Activated T-helper 1 cell treated with anti-CD3 and anti-CD28 coated beads, Interleukin-2, amount 50 U/mL, for 16 hours (primary cell): ENCODE measurements at regions not wholly inside any gene's neighbourhood (a gene's known extent, or its start where the extent isn't known, plus 50 kb on each side); places are given as distances from the start of the nearest gene placed in this dataset.

Experiments
- DNase-seq, 2 donors: peaks; one replicate each; pipeline ENCODE4 v3.0.0-alpha.2; 2020; ENCODE audit warnings: low read depth in 1 of 2, low spot score in 1 of 2

DNA sequence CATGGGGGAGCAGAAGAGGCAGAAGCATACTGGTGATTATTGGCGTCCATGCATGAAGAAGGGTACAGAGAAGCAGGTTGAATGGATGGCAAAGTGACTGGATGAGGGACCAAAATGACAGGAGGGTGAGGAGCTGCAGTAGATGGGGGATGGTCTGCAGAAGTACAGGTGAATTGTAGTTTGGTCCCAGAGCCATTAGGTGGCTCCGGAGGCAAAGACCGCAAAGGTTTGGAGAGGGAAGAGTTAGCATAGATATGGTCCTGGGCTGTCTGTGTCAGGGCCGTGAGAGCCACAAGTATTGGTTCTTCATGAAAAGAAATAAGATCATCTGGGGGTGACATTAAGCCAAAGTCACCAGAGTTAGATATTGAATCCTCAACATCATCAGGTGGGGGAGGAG, 59.0 kb upstream of the ZNF726 start:
- DNase-seq, result no peak

DNA sequence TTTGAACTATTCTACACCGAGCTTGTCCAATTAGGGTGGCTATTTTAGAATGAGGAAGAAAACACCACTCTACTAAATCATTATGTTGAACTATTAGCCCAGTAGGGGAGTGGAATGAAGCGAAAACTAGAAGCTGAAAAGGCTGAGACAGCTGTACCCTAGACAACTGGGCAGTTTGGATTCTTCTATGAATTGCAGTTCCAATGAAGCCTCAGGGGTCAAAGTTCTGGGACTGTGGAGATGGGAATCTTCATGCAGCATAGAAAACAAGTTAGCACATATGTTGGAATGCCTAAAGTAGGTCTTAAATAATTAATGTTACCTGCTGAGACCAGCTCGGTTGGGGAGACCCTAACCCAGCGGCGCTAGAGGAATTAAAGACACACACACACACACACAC, 62.7 kb upstream of the ZNF726 start:
- no peak for DNase-seq

DNA sequence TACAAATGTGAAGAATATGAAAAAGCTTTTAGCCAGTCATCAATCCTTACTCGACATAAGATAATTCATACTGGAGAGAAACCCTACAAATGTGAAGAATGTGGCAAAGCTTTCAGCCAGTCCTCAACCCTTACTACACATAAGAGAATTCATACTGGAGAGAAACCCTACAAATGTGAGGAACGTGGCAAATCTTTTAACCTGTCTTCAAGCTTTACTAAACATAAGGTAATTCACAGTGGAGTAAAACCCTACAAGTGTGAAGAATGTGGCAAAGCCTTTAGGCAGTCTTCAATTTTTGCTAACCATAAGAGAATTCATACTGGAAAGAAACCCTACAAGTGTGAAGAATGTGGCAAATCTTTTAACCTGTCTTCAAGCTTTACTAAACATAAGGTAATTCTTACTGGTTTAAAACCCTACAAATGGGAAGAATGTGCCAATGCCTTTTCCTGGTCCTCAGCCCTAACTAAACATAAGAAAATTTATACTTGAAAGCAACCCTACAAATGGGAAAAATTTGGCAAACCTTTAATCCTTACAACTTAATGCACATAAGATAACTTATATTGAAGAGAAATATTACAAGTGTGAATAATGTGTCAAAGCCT, 74.1 kb upstream of the ZNF681 start:
- no peak for DNase-seq

DNA sequence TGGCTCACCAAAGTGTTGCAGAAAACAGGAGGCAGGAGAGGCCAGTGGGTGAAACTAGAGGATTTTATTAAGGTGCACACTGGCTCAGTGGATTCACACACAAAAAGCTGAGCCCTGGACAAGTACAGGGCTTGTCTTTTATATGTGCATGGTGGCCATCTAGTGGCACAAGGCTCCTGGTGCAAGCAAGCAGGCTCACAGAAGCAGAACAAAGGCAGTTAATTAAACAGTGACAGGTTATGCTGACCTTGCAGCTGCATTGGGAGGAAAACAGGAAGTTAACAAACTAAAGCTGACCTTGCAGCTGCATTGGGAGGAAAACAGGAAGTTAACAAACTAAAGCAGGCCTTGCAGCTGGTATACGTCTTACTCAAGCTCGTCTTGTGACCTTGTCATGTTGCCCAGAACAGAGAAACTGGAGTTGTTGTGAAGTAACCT, 65.3 kb upstream of the ZNF681 start:
- no peak for DNase-seq

DNA sequence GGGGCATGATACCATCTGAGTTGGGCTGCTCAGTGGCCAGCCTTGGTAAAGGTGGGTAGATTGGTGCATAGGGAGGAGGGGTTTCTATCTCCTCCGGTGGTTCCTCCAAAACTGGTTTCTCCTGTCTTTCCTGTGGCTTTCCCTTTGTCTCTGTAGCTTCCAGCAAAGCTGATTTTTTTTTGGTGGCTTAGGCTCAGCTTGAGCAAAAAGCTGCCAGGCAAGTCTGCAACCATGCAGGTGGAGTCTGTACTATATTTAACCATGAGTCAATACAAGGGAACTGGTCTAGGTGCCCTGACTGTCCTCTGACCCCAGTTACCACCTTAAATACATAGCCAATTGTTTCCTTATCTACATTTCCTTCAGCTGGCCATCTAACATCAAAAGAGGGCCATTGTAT, 64.0 kb upstream of the ZNF681 start:
- DNase-seq, result no peak

DNA sequence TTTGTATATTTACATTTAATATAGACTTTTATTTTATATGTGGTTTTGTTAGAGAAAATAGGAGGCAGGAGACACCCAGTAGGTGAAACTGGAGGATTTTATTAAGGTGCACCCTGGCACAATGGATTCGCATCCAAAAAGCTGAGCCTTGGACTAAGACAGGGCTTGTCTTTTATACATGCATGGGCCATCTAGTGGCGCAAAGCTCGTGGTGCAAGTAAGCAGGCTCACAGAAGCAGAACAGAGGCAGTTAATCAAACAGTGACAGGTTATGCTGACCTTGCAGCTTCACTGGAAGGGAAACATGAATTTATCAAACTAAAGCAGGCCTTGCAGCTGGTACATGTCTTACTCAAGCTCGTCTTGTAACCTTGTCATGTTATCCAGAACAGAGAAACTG, 58.8 kb upstream of the ZNF681 start:
- DNase-seq, result peak in 1 of 2 donors; percentile 11

DNA sequence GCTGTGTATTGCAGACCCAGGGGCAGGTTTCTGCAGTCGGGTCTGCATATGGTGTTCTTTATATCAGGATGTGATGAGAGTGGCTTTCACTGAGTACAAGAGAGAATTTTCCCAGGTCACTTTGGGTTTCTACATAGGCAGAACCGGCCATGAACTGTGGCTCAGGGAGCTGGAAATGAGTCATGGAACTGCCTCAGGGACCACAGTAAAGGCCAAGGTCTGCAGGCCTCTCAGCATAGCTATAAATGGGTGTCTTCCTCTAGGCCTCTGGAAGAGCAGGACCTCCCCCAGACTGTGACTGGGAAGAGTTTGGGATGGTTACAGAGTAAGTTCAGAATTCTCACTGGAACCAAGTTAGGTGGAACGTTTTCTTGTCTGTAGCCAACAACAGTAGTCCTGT, 51.8 kb upstream of the ZNF681 start:
- no peak for DNase-seq
